ENCODE measurements at regions not wholly inside any gene's neighbourhood (a gene's known extent, or its start where the extent isn't known, plus 50 kb on each side); places are given as distances from the start of the nearest gene placed in this dataset.

DNA sequence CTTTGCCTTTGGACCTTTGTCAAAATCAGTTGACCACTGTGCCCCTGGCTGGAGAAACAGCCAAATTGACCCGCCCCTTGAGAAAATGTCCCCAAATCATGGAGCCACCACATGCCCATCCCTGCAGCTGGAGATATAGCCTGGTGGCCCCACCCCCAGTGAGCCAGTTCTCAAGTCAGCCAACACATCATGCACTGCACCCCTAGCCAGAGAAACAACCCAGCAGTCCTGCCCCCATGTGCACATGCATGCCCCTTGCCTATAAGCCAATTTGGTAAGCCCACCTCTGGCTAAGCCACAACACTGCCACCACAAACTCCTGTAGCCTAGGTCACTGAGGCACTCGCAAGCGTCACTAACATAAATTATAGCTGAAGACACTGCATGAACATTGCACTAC lies 174.2 kb upstream of the ECI2 start:
- ChIA-PET POLR2A (no interaction called here), CTCF (no interaction called here)
- TF ChIP-seq, protein P1, sequence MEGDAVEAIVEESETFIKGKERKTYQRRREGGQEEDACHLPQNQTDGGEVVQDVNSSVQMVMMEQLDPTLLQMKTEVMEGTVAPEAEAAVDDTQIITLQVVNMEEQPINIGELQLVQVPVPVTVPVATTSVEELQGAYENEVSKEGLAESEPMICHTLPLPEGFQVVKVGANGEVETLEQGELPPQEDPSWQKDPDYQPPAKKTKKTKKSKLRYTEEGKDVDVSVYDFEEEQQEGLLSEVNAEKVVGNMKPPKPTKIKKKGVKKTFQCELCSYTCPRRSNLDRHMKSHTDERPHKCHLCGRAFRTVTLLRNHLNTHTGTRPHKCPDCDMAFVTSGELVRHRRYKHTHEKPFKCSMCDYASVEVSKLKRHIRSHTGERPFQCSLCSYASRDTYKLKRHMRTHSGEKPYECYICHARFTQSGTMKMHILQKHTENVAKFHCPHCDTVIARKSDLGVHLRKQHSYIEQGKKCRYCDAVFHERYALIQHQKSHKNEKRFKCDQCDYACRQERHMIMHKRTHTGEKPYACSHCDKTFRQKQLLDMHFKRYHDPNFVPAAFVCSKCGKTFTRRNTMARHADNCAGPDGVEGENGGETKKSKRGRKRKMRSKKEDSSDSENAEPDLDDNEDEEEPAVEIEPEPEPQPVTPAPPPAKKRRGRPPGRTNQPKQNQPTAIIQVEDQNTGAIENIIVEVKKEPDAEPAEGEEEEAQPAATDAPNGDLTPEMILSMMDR (IDR thresholded peaks at IDR 0.05; ENCODE audit: control extremely low read depth, extremely low read depth, low read depth, missing control alignments): no peak
- DNase-seq (ENCODE audit: extremely low spot score): no peak

DNA sequence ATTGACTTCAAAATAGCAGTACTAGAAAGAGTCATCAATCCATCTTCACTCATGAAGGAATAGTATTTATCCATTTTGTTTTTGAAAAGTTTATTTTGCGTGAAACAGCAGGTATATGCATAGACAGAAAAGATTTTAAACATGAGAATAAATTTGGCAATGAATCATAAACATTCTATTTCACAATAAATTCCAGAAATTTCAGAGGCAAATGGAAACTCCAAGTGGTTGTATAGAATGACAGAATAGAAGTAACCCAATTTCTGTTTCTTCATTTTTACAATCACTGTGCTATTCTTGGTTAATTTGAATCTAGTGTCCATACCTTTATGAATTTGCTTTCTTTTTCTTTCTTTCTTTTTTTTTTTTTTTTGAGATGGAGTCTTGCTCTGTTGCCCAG lies 173.0 kb upstream of the ECI2 start:
- ChIA-PET POLR2A (no interaction called here), CTCF (no interaction called here)
- DNase-seq (ENCODE audit: extremely low spot score): no peak
- TF ChIP-seq, protein P1 (IDR thresholded peaks at IDR 0.05; ENCODE audit: control extremely low read depth, extremely low read depth, low read depth, missing control alignments): no peak

DNA sequence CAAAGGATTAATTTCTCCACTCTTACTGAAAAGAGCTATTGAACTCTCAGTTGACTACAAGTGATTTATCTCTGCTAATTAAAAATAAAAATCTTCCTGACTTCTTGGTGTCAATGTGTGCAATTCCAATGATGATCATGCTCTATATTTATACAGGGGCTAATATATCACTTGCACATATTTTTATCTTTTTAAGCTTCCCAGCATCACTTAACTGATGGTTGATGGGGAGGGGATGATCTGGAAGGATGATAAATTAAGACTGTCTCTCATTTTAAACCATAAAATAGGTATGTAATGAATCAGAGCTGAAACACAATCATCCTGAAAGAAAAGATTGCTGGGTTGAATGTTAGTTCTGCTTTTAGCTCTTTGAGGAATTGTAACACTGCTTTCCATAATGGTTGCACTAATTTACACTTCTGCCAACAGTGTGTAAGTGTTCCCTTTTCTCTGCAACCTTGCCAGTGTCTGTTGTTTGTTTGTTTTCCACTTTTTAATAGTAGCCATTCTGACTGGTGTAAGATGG lies 169.6 kb upstream of the ECI2 start:
- ChIA-PET POLR2A (no interaction called here), CTCF (interaction anchor here (1.3 to 1.5 kb wide), 2 partner anchors 12 to 14 kb away, joined by 3 to 4 read pairs; no protein-coding TSS in a partner anchor)
- DNase-seq (ENCODE audit: extremely low spot score): no peak
- TF ChIP-seq, protein P1 (IDR thresholded peaks at IDR 0.05; ENCODE audit: control extremely low read depth, extremely low read depth, low read depth, missing control alignments): no peak

DNA sequence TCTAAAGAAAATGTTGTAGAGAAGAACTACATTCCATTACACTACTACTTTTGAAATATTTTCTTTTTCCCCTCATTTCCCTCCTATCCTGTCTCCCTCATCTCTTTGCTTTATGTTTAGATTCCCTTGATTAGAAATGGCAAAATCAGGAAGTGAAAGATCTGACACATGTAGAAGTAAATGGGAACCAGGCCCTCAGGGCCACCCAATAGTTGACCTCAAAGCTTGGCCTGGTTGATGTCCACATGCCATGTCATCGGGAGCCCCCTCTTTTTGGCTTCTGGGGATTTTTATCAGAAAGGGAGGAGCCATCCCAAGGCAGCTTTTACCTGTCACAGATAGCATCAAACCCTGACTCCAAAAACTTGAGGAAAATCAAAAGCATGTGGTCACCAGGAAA lies 168.3 kb upstream of the ECI2 start:
- CTCF ChIA-PET: no interaction called here
- no peak for DNase-seq (ENCODE audit: extremely low spot score)
- POLR2A ChIA-PET: no interaction called here
- TF ChIP-seq, protein P1 (IDR thresholded peaks at IDR 0.05; ENCODE audit: control extremely low read depth, extremely low read depth, low read depth, missing control alignments): no peak

DNA sequence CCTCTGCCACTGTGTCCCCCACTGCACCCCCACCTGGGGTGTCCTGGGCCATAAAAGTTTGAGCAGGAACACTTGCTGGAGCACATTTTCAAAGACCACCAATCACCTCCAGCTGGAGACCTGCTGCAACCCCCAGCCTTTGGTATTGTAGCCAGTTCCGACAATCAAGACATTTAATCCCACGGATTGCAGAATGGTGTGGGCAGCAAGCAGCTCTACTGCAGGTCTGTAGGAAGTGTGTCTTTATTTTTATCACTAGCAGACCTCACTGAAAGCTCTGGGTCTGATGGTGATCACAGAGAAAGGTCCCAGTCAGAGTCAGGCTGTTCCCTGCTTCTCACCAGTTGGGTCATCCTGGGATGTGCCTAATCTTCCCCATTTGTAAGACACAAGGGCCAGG lies 167.1 kb upstream of the ECI2 start:
- DNase-seq (ENCODE audit: extremely low spot score): no peak
- CTCF ChIA-PET: interaction anchor here (1.6 kb wide), 1 partner anchor 65 kb away, joined by 3 read pairs; no protein-coding TSS in a partner anchor
- POLR2A ChIA-PET: no interaction called here
- TF ChIP-seq, protein P1 (IDR thresholded peaks at IDR 0.05; ENCODE audit: control extremely low read depth, extremely low read depth, low read depth, missing control alignments): no peak

DNA sequence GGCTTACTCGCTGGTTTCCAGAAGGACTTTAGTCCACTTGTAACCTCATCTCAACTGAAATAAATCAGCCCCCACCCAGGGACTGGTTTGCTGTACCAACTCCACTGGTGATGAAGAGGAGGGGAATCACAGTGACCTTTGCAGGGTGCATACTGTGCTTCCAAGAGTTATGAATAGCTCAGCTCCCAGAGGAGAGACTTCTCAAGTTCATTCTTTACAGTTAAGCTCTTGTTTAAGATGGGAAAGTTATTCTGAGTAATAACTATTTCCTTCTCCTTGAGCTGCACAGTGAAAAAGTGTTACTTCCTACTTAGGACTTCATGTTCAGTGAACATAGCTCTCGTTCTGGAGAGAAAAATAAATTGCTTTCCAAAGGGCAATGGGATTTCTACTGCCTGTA lies 166.5 kb upstream of the ECI2 start:
- CTCF ChIA-PET: interaction anchor here (1.6 kb wide), 1 partner anchor 66 kb away, joined by 3 read pairs; no protein-coding TSS in a partner anchor
- TF ChIP-seq, protein P1 (IDR thresholded peaks at IDR 0.05; ENCODE audit: control extremely low read depth, extremely low read depth, low read depth, missing control alignments): no peak
- DNase-seq (ENCODE audit: extremely low spot score): no peak
- POLR2A ChIA-PET: no interaction called here

DNA sequence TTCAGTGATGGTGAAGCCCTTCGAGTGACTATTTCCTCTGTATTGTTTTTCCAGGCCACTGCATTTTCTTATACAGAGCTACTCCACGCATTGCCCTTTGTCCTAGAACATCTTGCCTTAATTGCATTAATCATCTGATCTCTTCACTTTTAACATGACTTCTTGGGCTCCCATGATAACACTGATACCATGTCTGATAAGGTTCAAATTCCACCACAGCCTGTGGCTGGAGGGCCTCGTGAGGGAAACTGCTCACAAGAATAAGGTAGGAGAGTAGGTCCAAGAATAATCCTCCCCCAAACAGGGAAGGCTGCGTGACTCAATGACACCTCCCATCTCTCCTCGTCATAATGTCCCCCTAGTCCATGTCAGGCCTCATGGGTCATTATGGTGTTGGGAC lies 165.5 kb upstream of the ECI2 start:
- no peak for DNase-seq (ENCODE audit: extremely low spot score)
- POLR2A ChIA-PET: no interaction called here
- CTCF ChIA-PET: no interaction called here
- TF ChIP-seq, protein P1 (IDR thresholded peaks at IDR 0.05; ENCODE audit: control extremely low read depth, extremely low read depth, low read depth, missing control alignments): no peak

All from GM10248 (cell line).